ENCODE measurements at regions not wholly inside any gene's neighbourhood (a gene's known extent, or its start where the extent isn't known, plus 50 kb on each side); places are given as distances from the start of the nearest gene placed in this dataset.

DNA sequence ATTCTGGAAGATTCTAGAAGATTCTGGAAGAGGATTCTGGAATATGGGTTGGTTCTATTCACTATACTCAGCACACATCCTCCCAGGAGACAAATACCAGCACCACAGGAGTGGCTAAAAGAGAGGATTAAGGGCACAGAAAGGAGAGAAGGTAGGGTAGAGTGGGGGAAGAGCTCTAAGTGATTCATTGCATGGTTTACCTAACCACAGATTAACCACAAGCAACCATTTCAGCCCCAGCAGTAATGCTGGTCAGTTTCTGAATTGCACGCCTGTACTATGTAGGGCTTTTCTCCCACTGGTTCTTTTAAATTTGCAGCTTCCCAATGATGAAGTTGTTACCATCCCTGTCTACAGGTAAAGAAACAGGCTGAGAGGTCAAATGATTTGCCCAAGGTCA, 192.7 kb upstream of the PMEPA1 start:
- H3K9me3 ChIP-seq (ENCODE audit: control insufficient read depth in 2 of 2, insufficient read depth in 1 of 2, low read length in 1 of 2), result no peaks in the 10 kb centered on the region
- no peaks in the 10 kb centered on the region for H3K4me1 ChIP-seq (ENCODE audit: control insufficient read depth in 2 of 2, insufficient read depth in 2 of 2, low read length in 2 of 2)
- H3K36me3 ChIP-seq (ENCODE audit: control insufficient read depth in 2 of 2, insufficient read depth in 2 of 2, low read length in 1 of 2), result no peaks in the 10 kb centered on the region
- H3K4me3 ChIP-seq (ENCODE audit: low read length in 2 of 2), result no peak overlapping the region
- DNase-seq (ENCODE audit: low read depth in 6 of 9, low spot score in 9 of 9), result no peak
- H3K27ac ChIP-seq (ENCODE audit: low read depth in 1 of 2, low read length in 1 of 2), result no peak overlapping the region
- peaks cover 0 to 1% of the 10 kb centered on the region in 2 donors for H3K27me3 ChIP-seq (ENCODE audit: control insufficient read depth in 2 of 2, insufficient read depth in 1 of 2, low read length in 1 of 2)
- 45% methylated on average over 1 of the region's 1 CpG for WGBS

DNA sequence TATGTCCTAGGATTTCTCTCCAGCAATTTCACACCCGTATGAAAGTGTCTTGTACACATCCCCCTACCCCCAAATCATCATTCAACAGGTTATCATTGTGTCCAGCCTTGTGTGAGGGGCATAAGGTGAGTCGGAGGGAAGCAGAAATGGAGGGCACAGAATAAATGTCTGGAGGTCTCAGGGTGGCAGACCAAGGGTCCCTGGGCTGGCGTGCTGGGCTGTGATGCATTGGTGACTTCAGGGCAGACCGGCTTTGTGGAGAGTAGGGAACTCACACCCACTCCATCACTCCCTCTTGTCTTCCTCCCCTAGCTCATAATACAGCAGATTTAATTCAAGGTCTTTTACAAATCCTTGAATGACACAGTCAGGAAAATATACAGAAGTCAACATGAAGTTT, 191.7 kb upstream of the PMEPA1 start:
- H3K36me3 ChIP-seq (ENCODE audit: control insufficient read depth in 2 of 2, insufficient read depth in 2 of 2, low read length in 1 of 2), result no peaks in the 10 kb centered on the region
- H3K27ac ChIP-seq (ENCODE audit: low read depth in 1 of 2, low read length in 1 of 2), result no peak overlapping the region
- no peaks in the 10 kb centered on the region for H3K4me1 ChIP-seq (ENCODE audit: control insufficient read depth in 2 of 2, insufficient read depth in 2 of 2, low read length in 2 of 2)
- DNase-seq (ENCODE audit: low read depth in 6 of 9, low spot score in 9 of 9), result no peak
- 95% methylated on average over 4 of the region's 4 CpGs for WGBS
- H3K9me3 ChIP-seq (ENCODE audit: control insufficient read depth in 2 of 2, insufficient read depth in 1 of 2, low read length in 1 of 2), result no peaks in the 10 kb centered on the region
- H3K27me3 ChIP-seq (ENCODE audit: control insufficient read depth in 2 of 2, insufficient read depth in 1 of 2, low read length in 1 of 2), result no peaks in the 10 kb centered on the region
- no peak overlapping the region for H3K4me3 ChIP-seq (ENCODE audit: low read length in 2 of 2)

DNA sequence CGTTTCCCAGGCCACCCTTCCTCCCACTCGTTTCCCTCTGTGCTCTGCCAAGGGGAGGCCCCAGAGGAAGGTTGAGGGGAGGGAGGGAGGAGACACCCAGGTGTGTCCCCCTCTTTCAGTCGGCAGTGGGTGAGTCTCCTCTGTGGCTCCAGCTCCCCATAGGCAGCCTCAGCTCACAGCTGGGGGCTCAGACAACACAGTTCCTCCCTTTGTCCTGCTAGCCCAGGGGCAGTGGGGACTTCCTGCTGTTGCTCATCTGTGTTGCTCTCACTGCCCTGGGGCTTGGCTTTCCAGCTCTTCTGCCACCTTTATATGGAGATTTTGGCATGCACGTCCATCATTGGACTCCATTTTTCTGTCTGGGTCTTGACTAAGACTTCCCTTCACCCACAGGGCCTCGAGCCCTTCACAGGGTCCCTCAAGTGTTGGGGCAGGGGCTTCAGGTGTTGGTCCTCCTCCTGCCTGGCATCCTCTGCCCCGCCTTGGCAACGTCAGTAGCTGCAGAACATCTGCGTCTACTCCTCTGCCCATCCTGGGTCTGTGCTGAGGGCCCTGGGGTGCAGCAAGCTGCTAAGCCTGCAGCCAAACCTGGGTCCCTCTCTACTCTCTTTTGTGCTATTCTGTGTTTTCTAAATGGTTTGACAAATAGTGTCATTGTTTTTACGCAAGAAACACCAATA, 190.6 kb upstream of the PMEPA1 start:
- H3K36me3 ChIP-seq (ENCODE audit: control insufficient read depth in 2 of 2, insufficient read depth in 2 of 2, low read length in 1 of 2), result no peaks in the 10 kb centered on the region
- H3K27ac ChIP-seq (ENCODE audit: low read depth in 1 of 2, low read length in 1 of 2), result no peak overlapping the region
- WGBS, result 65% methylated on average over 9 of the region's 9 CpGs
- no peaks in the 10 kb centered on the region for H3K4me1 ChIP-seq (ENCODE audit: control insufficient read depth in 2 of 2, insufficient read depth in 2 of 2, low read length in 2 of 2)
- H3K4me3 ChIP-seq (ENCODE audit: low read length in 2 of 2), result no peak overlapping the region
- no peaks in the 10 kb centered on the region for H3K27me3 ChIP-seq (ENCODE audit: control insufficient read depth in 2 of 2, insufficient read depth in 1 of 2, low read length in 1 of 2)
- DNase-seq (ENCODE audit: low read depth in 6 of 9, low spot score in 9 of 9), result no peak
- H3K9me3 ChIP-seq (ENCODE audit: control insufficient read depth in 2 of 2, insufficient read depth in 1 of 2, low read length in 1 of 2), result no peaks in the 10 kb centered on the region

DNA sequence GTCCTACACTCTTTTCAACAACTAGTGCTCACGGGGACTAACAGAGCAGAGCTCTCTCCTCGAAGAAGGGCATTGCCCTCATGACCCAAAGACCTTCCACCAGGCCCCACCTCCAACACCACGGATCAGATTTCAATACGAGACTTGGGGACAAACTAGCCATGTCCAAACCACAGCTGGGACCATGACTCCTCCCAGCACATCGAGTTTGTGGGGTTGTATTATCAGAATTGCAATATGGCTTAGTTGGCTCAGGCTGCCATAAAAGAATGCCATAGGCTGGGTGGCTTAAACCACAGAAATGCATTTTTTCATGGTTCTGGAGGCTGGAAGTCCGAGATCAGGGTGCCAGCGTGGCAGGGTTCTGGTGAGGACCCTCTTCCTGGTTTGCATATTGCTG, 189.7 kb upstream of the PMEPA1 start:
- DNase-seq (ENCODE audit: low read depth in 6 of 9, low spot score in 9 of 9), result no peak
- H3K27me3 ChIP-seq (ENCODE audit: control insufficient read depth in 2 of 2, insufficient read depth in 1 of 2, low read length in 1 of 2), result no peaks in the 10 kb centered on the region
- H3K9me3 ChIP-seq (ENCODE audit: control insufficient read depth in 2 of 2, insufficient read depth in 1 of 2, low read length in 1 of 2), result no peaks in the 10 kb centered on the region
- no peak overlapping the region for H3K4me3 ChIP-seq (ENCODE audit: low read length in 2 of 2)
- H3K36me3 ChIP-seq (ENCODE audit: control insufficient read depth in 2 of 2, insufficient read depth in 2 of 2, low read length in 1 of 2), result no peaks in the 10 kb centered on the region
- no peak overlapping the region for H3K27ac ChIP-seq (ENCODE audit: low read depth in 1 of 2, low read length in 1 of 2)
- no peaks in the 10 kb centered on the region for H3K4me1 ChIP-seq (ENCODE audit: control insufficient read depth in 2 of 2, insufficient read depth in 2 of 2, low read length in 2 of 2)
- WGBS, result 90% methylated on average over 7 of the region's 7 CpGs

GRCh38 chr20:57898332-57898731, 188.5 kb upstream of the PMEPA1 start:
- H3K9me3 ChIP-seq (ENCODE audit: control insufficient read depth in 2 of 2, insufficient read depth in 1 of 2, low read length in 1 of 2), result no peaks in the 10 kb centered on the region
- H3K4me3 ChIP-seq (ENCODE audit: low read length in 2 of 2), result no peak overlapping the region
- no peaks in the 10 kb centered on the region for H3K27me3 ChIP-seq (ENCODE audit: control insufficient read depth in 2 of 2, insufficient read depth in 1 of 2, low read length in 1 of 2)
- no peaks in the 10 kb centered on the region for H3K4me1 ChIP-seq (ENCODE audit: control insufficient read depth in 2 of 2, insufficient read depth in 2 of 2, low read length in 2 of 2)
- WGBS, result 91% methylated on average over 4 of the region's 4 CpGs
- H3K27ac ChIP-seq (ENCODE audit: low read depth in 1 of 2, low read length in 1 of 2), result no peak overlapping the region
- H3K36me3 ChIP-seq (ENCODE audit: control insufficient read depth in 2 of 2, insufficient read depth in 2 of 2, low read length in 1 of 2), result no peaks in the 10 kb centered on the region
- DNase-seq (ENCODE audit: low read depth in 6 of 9, low spot score in 9 of 9), result no peak

- WGBS, result 85% methylated on average over 4 of the region's 4 CpGs
- DNase-seq (ENCODE audit: low read depth in 6 of 9, low spot score in 9 of 9), result no peak
These were observed 188.1 kb upstream of the PMEPA1 start for GRCh38 chr20:57897891-57898290.

GRCh38 chr20:57897156-57897874, 187.5 kb upstream of the PMEPA1 start:
- Histone ChIP-seq H3K4me1 (ENCODE audit: control insufficient read depth in 2 of 2, insufficient read depth in 2 of 2, low read length in 2 of 2) (no peaks in the 10 kb centered on the region), H3K9me3 (ENCODE audit: control insufficient read depth in 2 of 2, insufficient read depth in 1 of 2, low read length in 1 of 2) (no peaks in the 10 kb centered on the region), H3K27me3 (ENCODE audit: control insufficient read depth in 2 of 2, insufficient read depth in 1 of 2, low read length in 1 of 2) (no peaks in the 10 kb centered on the region), H3K27ac (ENCODE audit: low read depth in 1 of 2, low read length in 1 of 2) (no peak overlapping the region), H3K4me3 (ENCODE audit: low read length in 2 of 2) (no peak overlapping the region), H3K36me3 (ENCODE audit: control insufficient read depth in 2 of 2, insufficient read depth in 2 of 2, low read length in 1 of 2) (no peaks in the 10 kb centered on the region)
- WGBS, result 91% methylated on average over 18 of the region's 18 CpGs
- DNase-seq (ENCODE audit: low read depth in 6 of 9, low spot score in 9 of 9), result no peak

More at GRCh38 chr20:57897891-57898290, 188.1 kb upstream of the PMEPA1 start:
- H3K27me3 ChIP-seq (ENCODE audit: control insufficient read depth in 2 of 2, insufficient read depth in 1 of 2, low read length in 1 of 2), result no peaks in the 10 kb centered on the region
- H3K4me3 ChIP-seq (ENCODE audit: low read length in 2 of 2), result no peak overlapping the region
- H3K27ac ChIP-seq (ENCODE audit: low read depth in 1 of 2, low read length in 1 of 2), result no peak overlapping the region
- H3K4me1 ChIP-seq (ENCODE audit: control insufficient read depth in 2 of 2, insufficient read depth in 2 of 2, low read length in 2 of 2), result no peaks in the 10 kb centered on the region
- no peaks in the 10 kb centered on the region for H3K9me3 ChIP-seq (ENCODE audit: control insufficient read depth in 2 of 2, insufficient read depth in 1 of 2, low read length in 1 of 2)
- no peaks in the 10 kb centered on the region for H3K36me3 ChIP-seq (ENCODE audit: control insufficient read depth in 2 of 2, insufficient read depth in 2 of 2, low read length in 1 of 2)

DNA sequence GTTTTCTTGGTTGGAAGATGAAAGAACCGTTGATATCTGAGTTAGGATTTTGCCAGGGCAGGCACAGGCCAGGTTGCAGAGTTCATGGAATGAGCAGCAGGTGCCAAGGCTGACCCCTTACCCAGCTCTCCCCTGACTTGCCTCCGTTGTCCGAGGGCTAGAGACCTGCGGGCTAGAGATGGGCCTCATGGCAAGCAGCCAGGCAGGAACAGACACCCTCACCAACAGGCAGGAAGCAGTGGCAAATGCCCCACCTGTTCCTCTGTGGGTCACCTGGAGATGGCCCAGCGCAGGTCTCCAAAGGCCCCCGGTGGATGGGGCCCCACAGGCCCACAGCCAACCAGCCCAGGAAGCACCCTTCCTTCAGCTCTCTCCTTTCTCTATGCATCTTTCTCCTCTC, 186.7 kb upstream of the PMEPA1 start:
- 64% methylated on average over 6 of the region's 6 CpGs for WGBS
- Histone ChIP-seq H3K27me3 (ENCODE audit: control insufficient read depth in 2 of 2, insufficient read depth in 1 of 2, low read length in 1 of 2) (no peaks in the 10 kb centered on the region), H3K36me3 (ENCODE audit: control insufficient read depth in 2 of 2, insufficient read depth in 2 of 2, low read length in 1 of 2) (no peaks in the 10 kb centered on the region)

GRCh38 chr20:57896017-57896416, 186.2 kb upstream of the PMEPA1 start:
- 96% methylated on average over 8 of the region's 8 CpGs for WGBS
- Histone ChIP-seq H3K4me3 (ENCODE audit: low read length in 2 of 2) (no peak overlapping the region), H3K27me3 (ENCODE audit: control insufficient read depth in 2 of 2, insufficient read depth in 1 of 2, low read length in 1 of 2) (no peaks in the 10 kb centered on the region), H3K27ac (ENCODE audit: low read depth in 1 of 2, low read length in 1 of 2) (no peak overlapping the region), H3K9me3 (ENCODE audit: control insufficient read depth in 2 of 2, insufficient read depth in 1 of 2, low read length in 1 of 2) (no peaks in the 10 kb centered on the region), H3K36me3 (ENCODE audit: control insufficient read depth in 2 of 2, insufficient read depth in 2 of 2, low read length in 1 of 2) (no peaks in the 10 kb centered on the region), H3K4me1 (ENCODE audit: control insufficient read depth in 2 of 2, insufficient read depth in 2 of 2, low read length in 2 of 2) (no peaks in the 10 kb centered on the region)
- no peak for DNase-seq (ENCODE audit: low read depth in 6 of 9, low spot score in 9 of 9)

More for the DNA sequence above, 186.7 kb upstream of the PMEPA1 start:
- H3K4me3 ChIP-seq (ENCODE audit: low read length in 2 of 2), result no peak overlapping the region
- H3K9me3 ChIP-seq (ENCODE audit: control insufficient read depth in 2 of 2, insufficient read depth in 1 of 2, low read length in 1 of 2), result no peaks in the 10 kb centered on the region
- H3K27ac ChIP-seq (ENCODE audit: low read depth in 1 of 2, low read length in 1 of 2), result no peak overlapping the region
- no peaks in the 10 kb centered on the region for H3K4me1 ChIP-seq (ENCODE audit: control insufficient read depth in 2 of 2, insufficient read depth in 2 of 2, low read length in 2 of 2)
- DNase-seq (ENCODE audit: low read depth in 6 of 9, low spot score in 9 of 9), result no peak

Measured in thymus (tissue), 11 donors.